K562 (cell line): ENCODE measurements at regions not wholly inside any gene's neighbourhood (a gene's known extent, or its start where the extent isn't known, plus 50 kb on each side); places are given as distances from the start of the nearest gene placed in this dataset.

Experiments
- ATAC-seq: fragments of 200-7000 bp; cut with Tn5 transposase; 3 replicates; pipeline ENCODE4 v1.9.1; 2020; ENCODE audit warnings: moderate library complexity
- BruUV-seq: library from RNA; stranded (reverse); fragments of 400-500 nt; replicated peaks from 2 replicates; lab custom pipeline; 2021; lab: Mats Ljungman, UMichigan
- CTCF ChIA-PET: fragments of 300-600 bp; formaldehyde crosslinking; extraction: SDS; loops from one replicate; lab custom pipeline; 2021; ENCODE audit warnings: low intra/inter-chr PET ratio; lab: Yijun Ruan, JAX
- POLR2A ChIA-PET: fragments of 300-600, 350-650 bp; sonication (Branson Sonifier 250); formaldehyde crosslinking; extraction: SDS; loops from one replicate; lab custom pipeline; 2021; ENCODE audit warnings: antibody characterized with exemption, inconsistent platforms; lab: Yijun Ruan, JAX
- DNase-seq, 4 experiments: peaks; one replicate each; pipeline versions ENCODE4 v3.0.0 to v3.0.0-alpha.2; 2011 to 2018; ENCODE audit warnings: low spot score in 3 of 4, mixed read lengths in 3 of 4; ENCODE audit errors: extremely low read depth in 1 of 4
- FAIRE-seq: peaks from 2 replicates; lab custom pipeline; 2011; peaks lifted over from hg19 to GRCh38; lab: Jason Lieb, UNC
- H2AFZ ChIP-seq: 2 replicates; pipeline ENCODE4 v1.6.0; 2011; ENCODE audit warnings: low read depth, low read length, control low read depth, inconsistent platforms
- H3K27ac ChIP-seq: fragments of 200-600 bp; 3 replicates; pipeline ENCODE4 v1.8.0; 2011; ENCODE audit warnings: low read depth, mild to moderate bottlenecking, control low read depth, inconsistent platforms, low read length, moderate library complexity, mixed read lengths; ENCODE audit errors: extremely low read depth
- H3K27me3 ChIP-seq, 2 experiments: fragments of 300-600 bp in 1 of 2; 2 replicates in 1 of 2; 3 replicates in 1 of 2; pipeline versions ENCODE4 v1.6.0 to v1.8.0; 2011; ENCODE audit warnings: inconsistent platforms in 2 of 2, low read length in 2 of 2, mild to moderate bottlenecking in 1 of 2, mixed read lengths in 1 of 2, moderate library complexity in 1 of 2; ENCODE audit not compliant: control insufficient read depth in 2 of 2, insufficient read depth in 2 of 2
- H3K36me3 ChIP-seq: fragments of 300-600 bp; 3 replicates; pipeline ENCODE4 v1.8.0; 2011; ENCODE audit warnings: mild to moderate bottlenecking, low read length, inconsistent platforms; ENCODE audit not compliant: control insufficient read depth, insufficient read depth
- H3K4me1 ChIP-seq, 2 experiments: fragments of 200-600 bp in 1 of 2; replicated peaks in 1 of 2; 2 replicates in 1 of 2; 3 replicates in 1 of 2; pipeline versions ENCODE4 v1.5.1 to v1.8.0; 2011; ENCODE audit warnings: inconsistent platforms in 2 of 2, low read length in 2 of 2, mild to moderate bottlenecking in 1 of 2, mixed read lengths in 1 of 2, moderate library complexity in 1 of 2; ENCODE audit not compliant: control insufficient read depth in 2 of 2, insufficient read depth in 2 of 2
- H3K4me2 ChIP-seq: 2 replicates; pipeline ENCODE4 v1.6.1; 2011; ENCODE audit warnings: low read length, control low read depth, inconsistent platforms, mixed read lengths; ENCODE audit not compliant: insufficient read depth
- H3K4me3 ChIP-seq: fragments of 200-600 bp; sonication (generic), shearing (Covaris generic); 2 replicates; pipeline ENCODE4 v1.5.1; 2016; ENCODE audit warnings: control low read depth, inconsistent platforms
- H3K79me2 ChIP-seq: fragments of 200-600 bp; 3 replicates; pipeline ENCODE4 v1.8.0; 2011; ENCODE audit warnings: low read length, inconsistent platforms; ENCODE audit not compliant: control insufficient read depth, insufficient read depth
- H3K9ac ChIP-seq, 2 experiments: 2 replicates each; pipeline versions ENCODE4 v1.6.0 to v1.6.1; 2011; ENCODE audit warnings: low read depth in 2 of 2, low read length in 2 of 2, control low read depth in 1 of 2, inconsistent platforms in 1 of 2, mild to moderate bottlenecking in 1 of 2, mixed read lengths in 1 of 2; ENCODE audit not compliant: insufficient read depth in 1 of 2
- H3K9me1 ChIP-seq: one replicate; pipeline ENCODE4 v1.6.0; 2011; ENCODE audit warnings: inconsistent platforms, mild to moderate bottlenecking, low read length, moderate library complexity; ENCODE audit not compliant: control insufficient read depth, insufficient read depth
- H3K9me3 ChIP-seq: replicated peaks from 2 replicates; pipeline ENCODE4 v1.5.1; 2011; ENCODE audit warnings: low read depth, low read length, inconsistent platforms; ENCODE audit not compliant: control insufficient read depth, insufficient read depth
- H4K20me1 ChIP-seq: replicated peaks from 2 replicates; pipeline ENCODE4 v1.6.1; 2011; ENCODE audit warnings: low read length, inconsistent platforms, mixed read lengths; ENCODE audit not compliant: control insufficient read depth, insufficient read depth
- ARID1B ChIP-seq: fragments of 450-650 bp; IDR thresholded peaks from 2 replicates; pipeline ENCODE4 v1.6.1; 2016; ENCODE audit warnings: antibody characterized with exemption, mild to moderate bottlenecking, inconsistent platforms
- CCNT2 ChIP-seq: IDR thresholded peaks from 2 replicates; pipeline ENCODE4 v1.6.1; 2011; ENCODE audit warnings: borderline replicate concordance, low read depth, mild to moderate bottlenecking, moderate library complexity, mixed read lengths, low read length; ENCODE audit not compliant: insufficient read length; ENCODE audit errors: extremely low read depth
- ETV6 ChIP-seq, 3 experiments: fragments of 150-350 bp in 1 of 3; sonication (generic) in 1 of 3; formaldehyde crosslinking in 1 of 3; IDR thresholded peaks; 2 replicates each; pipeline versions ENCODE4 v1.6.1 to v1.8.0; 2014 to 2022; ENCODE audit warnings: borderline replicate concordance in 2 of 3, low read depth in 2 of 3, antibody characterized with exemption in 1 of 3, low read length in 1 of 3, mild to moderate bottlenecking in 1 of 3, missing genetic modification reagents in 1 of 3
- ZNF561 ChIP-seq: fragments of 450-650 bp; formaldehyde crosslinking; conservative IDR thresholded peaks from 2 replicates; pipeline ENCODE4 v1.4.0; 2020; ENCODE audit warnings: mild to moderate bottlenecking, moderate library complexity
- WGBS: fragments of 100-300 bp; shearing (Covaris generic); methylation state at CpG from one replicate; pipeline ENCODE4 v1.1.6; 2016; ENCODE audit warnings: low coverage, mixed read lengths; ENCODE audit not compliant: insufficient coverage; ENCODE audit errors: missing lambda C conversion rate; 5-methylcytosine and 5-hydroxymethylcytosine counted together
- in situ Hi-C: fragments of 300-500 bp; cut with MboI; formaldehyde crosslinking; loops from 4 replicates; pipeline ENCODE4 v1.15.0; 2018; ENCODE audit warnings: inconsistent platforms, mixed read lengths
- intact Hi-C: fragments of 100-400 bp; cut with micrococcal nuclease; formaldehyde crosslinking; loops from 2 replicates; pipeline ENCODE4 v1.14.2; 2022

GRCh38 chr10:108443636-108444035 is 1279.1 kb upstream of the SORCS1 start:
- Histone ChIP-seq H4K20me1 (no peaks in the 10 kb centered on the region), H3K9ac (no peak overlapping the region), H3K4me2 (no peak overlapping the region), H3K4me3 (no peak overlapping the region), H3K9me3 (no peaks in the 10 kb centered on the region), H3K36me3 (no peaks in the 10 kb centered on the region), H3K9me1 (no peaks in the 10 kb centered on the region), H3K27ac (no peak overlapping the region), H2AFZ (no peak overlapping the region), H3K4me1 (no peaks in the 10 kb centered on the region), H3K27me3 (no peaks in the 10 kb centered on the region), H3K79me2 (no peaks in the 10 kb centered on the region)
- TF ChIP-seq ETV6 (IDR thresholded peaks at IDR 0.05; ENCODE audit: borderline replicate concordance in 1 of 2, low read depth in 2 of 2, low read length in 1 of 2) (no peak), ETV6 (CRISPR knock-in tag; IDR thresholded peaks at IDR 0.05; ENCODE audit: borderline replicate concordance) (no peak)
- intact Hi-C loops: no loop called here
- ChIA-PET POLR2A (no interaction called here), CTCF (no interaction called here)
- in situ Hi-C loops: no loop called here
- 0% methylated on average over 2 of the region's 2 CpGs for WGBS
- no peak for ATAC-seq
- no peak for FAIRE-seq
- no TSS peak for BruUV-seq
- DNase-seq: no peak

GRCh38 chr10:108439397-108439796 is 1274.9 kb upstream of the SORCS1 start:
- ChIA-PET CTCF (no interaction called here), POLR2A (no interaction called here)
- no peak for FAIRE-seq
- H2AFZ ChIP-seq: no peak overlapping the region
- H3K27me3 ChIP-seq: no peaks in the 10 kb centered on the region
- H3K4me3 ChIP-seq: no peak overlapping the region
- ATAC-seq: no peak
- H3K27ac ChIP-seq: no peak overlapping the region
- intact Hi-C loops (no loop called here), in situ Hi-C loops (no loop called here)
- 0% methylated on average over 1 of the region's 1 CpG for WGBS
- H3K36me3 ChIP-seq: no peaks in the 10 kb centered on the region
- H3K9ac ChIP-seq: no peak overlapping the region
- no peaks in the 10 kb centered on the region for H3K9me3 ChIP-seq
- no peaks in the 10 kb centered on the region for H3K79me2 ChIP-seq
- TF ChIP-seq CCNT2 (no peak), ARID1B (no peak), ZNF561 (CRISPR knock-in tag) (no peak)
- TF ChIP-seq, all 486 proteins: peak for 0
- no TSS peak for BruUV-seq
- Histone ChIP-seq H3K4me2 (no peak overlapping the region), H4K20me1 (no peaks in the 10 kb centered on the region), H3K4me1 (no peaks in the 10 kb centered on the region), H3K9me1 (no peaks in the 10 kb centered on the region)
- no peak for DNase-seq
